Ovary (tissue), 7 donors: ENCODE measurements at regions not wholly inside any gene's neighbourhood (a gene's known extent, or its start where the extent isn't known, plus 50 kb on each side); places are given as distances from the start of the nearest gene placed in this dataset.
"Not testable (repeated sequence)": the region's sequence is repeated elsewhere in the genome, so short reads cannot be mapped to it uniquely, and the experiment has no call there.

ENCODE experiments used
- DNase-seq, 5 donors: peaks; one replicate each; pipeline ENCODE4 v3.0.0-alpha.2; 2019 to 2020
- H3K27ac ChIP-seq, 2 donors: fragments of 200-600 bp; one replicate each; pipeline versions ENCODE4 v1.5.1 to v1.8.0; 2019 to 2022
- H3K27me3 ChIP-seq: fragments of 200-600 bp; one replicate; pipeline ENCODE4 v1.8.0; 2022
- H3K36me3 ChIP-seq: fragments of 200-600 bp; sonication (generic); one replicate; pipeline ENCODE4 v1.5.1; 2019
- H3K4me1 ChIP-seq: one replicate; pipeline ENCODE4 v1.8.1; 2013; ENCODE audit warnings: mild to moderate bottlenecking, moderate library complexity; ENCODE audit not compliant: insufficient read depth
- H3K4me3 ChIP-seq: fragments of 200-600 bp; sonication (generic); one replicate; pipeline ENCODE4 v1.5.1; 2017
- H3K9me3 ChIP-seq, 2 donors: fragments of 200-600 bp in 1 of 2; sonication (generic) in 1 of 2; one replicate each; pipeline versions ENCODE4 v1.5.1 to v1.8.1; 2013 to 2019; ENCODE audit warnings: mild to moderate bottlenecking in 1 of 2, moderate library complexity in 1 of 2
- EP300 ChIP-seq: sonication (generic); formaldehyde crosslinking; IDR thresholded peaks from one replicate; pipeline ENCODE4 v1.6.1; 2017; ENCODE audit warnings: antibody characterized with exemption
- POLR2A ChIP-seq: fragments of 450-650 bp; IDR thresholded peaks from one replicate; pipeline ENCODE4 v1.6.1; 2017; ENCODE audit warnings: antibody characterized with exemption, mild to moderate bottlenecking, moderate library complexity
- WGBS, 3 donors: extraction: QIAGEN DNeasy Blood & Tissue Kit in 1 of 3; methylation state at CpG; one replicate each; pipeline versions ENCODE4 v1.1.5 to v1.1.7; 2013 to 2017; 5-methylcytosine and 5-hydroxymethylcytosine counted together
- intact Hi-C, 4 donors: fragments of 100-400 bp; cut with DNase I; formaldehyde crosslinking; loops; one replicate each; pipeline versions ENCODE4 v1.11.0 to v1.15.1; 2022 to 2023
- TF ChIP-seq, protein P1 (sequence below), 3 donors: fragments of 450-650 bp in 2 of 3; fragments of 200-600 bp in 1 of 3; IDR thresholded peaks; one replicate each; pipeline versions ENCODE4 v1.5.1 to v1.8.0; 2016 to 2022; ENCODE audit warnings: antibody characterized with exemption in 3 of 3, mild to moderate bottlenecking in 1 of 3
- donor health status: DM: no; HTN: no; CAD: no; lungs with moderate emphysema.
- donor health status: DM: no; HTN: no; CAD: no.
- donor health status: Bipolar disorder and iron deficiency.
- donor health status: DM: no; HTN: no; CAD: no.
- donor health status: DM: yes; HTN: yes; CAD: no.

DNA sequence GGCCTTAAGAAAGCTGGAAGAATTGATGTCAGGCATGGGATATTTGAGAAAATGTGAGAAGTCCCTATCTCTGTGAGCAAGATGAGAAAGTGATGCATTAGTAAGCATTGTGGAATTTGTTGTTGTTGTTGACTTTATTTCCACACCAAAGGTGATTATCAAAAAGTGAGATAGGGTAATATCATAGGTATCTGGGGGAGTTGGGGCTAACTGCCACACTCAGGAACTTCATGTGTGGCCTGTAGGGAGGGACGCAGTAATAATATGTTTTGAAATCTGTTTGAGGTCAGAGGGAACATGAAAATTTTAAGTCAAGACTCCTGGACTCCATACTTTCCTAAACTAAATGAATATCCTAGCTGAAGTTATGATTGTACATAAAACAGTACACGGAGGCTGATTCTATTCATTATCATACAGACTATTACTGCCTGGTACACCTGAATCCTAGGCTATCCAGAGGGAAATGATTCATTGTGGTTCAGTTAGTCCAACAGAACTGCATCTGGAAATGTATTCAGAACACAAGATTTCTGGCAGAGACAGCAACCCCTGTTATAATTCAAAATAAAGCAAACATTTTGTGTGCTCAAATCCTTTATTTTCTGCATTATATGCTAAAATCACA lies 304.8 kb downstream of the CPS1 start:
- Histone ChIP-seq H3K36me3 (no peaks in the 10 kb centered on the region), H3K27ac (no peak overlapping the region), H3K9me3 (no peaks in the 10 kb centered on the region), H3K4me1 (no peaks in the 10 kb centered on the region), H3K4me3 (no peak overlapping the region), H3K27me3 (no peaks in the 10 kb centered on the region)
- intact Hi-C loops, result no loop called here
- TF ChIP-seq, protein P1, sequence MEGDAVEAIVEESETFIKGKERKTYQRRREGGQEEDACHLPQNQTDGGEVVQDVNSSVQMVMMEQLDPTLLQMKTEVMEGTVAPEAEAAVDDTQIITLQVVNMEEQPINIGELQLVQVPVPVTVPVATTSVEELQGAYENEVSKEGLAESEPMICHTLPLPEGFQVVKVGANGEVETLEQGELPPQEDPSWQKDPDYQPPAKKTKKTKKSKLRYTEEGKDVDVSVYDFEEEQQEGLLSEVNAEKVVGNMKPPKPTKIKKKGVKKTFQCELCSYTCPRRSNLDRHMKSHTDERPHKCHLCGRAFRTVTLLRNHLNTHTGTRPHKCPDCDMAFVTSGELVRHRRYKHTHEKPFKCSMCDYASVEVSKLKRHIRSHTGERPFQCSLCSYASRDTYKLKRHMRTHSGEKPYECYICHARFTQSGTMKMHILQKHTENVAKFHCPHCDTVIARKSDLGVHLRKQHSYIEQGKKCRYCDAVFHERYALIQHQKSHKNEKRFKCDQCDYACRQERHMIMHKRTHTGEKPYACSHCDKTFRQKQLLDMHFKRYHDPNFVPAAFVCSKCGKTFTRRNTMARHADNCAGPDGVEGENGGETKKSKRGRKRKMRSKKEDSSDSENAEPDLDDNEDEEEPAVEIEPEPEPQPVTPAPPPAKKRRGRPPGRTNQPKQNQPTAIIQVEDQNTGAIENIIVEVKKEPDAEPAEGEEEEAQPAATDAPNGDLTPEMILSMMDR (IDR thresholded peaks at IDR 0.05), result no peak
- no peak for DNase-seq
- 32 to 47% (median 40%) methylated on average over 2 of the region's 2 CpGs for WGBS, 3 donors

DNA sequence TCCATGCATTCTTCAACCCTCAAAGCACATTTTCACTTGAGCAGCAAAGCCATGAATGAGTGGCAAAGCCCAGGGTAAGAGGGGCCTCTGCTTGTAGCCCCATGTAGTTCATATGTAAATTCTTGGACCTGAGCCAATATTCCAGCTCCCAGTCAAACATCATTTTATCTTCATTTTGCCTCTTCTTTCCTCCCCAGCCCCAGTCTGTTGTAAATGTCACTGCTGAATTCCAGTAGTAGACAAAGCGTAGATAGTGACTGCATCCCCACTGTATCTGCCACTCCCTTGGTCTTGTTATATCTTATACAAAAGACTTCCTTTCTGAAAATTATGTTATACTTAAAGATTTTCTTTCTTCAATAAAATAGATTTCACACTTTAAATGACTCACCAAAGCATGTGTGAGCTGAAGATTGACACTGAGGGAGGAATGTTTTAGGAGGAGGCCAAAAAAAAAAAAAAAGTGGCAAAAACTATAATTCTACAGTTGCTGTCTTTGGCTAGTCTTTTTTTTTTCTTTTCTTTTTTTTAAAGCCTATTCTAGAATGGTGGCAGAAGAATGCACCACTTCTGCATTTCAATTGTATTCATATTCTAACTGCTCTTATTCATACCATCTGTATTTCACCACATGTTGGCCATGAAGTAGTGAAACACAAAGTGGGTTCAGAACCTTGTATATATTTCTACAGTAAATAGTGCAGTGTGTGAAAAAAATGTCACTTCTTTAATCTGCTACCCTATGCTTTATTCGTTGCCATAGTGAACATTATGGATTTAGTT lies 306.1 kb downstream of the CPS1 start:
- no peak overlapping the region for H3K27ac ChIP-seq
- H3K36me3 ChIP-seq, result no peaks in the 10 kb centered on the region
- DNase-seq, result no peak
- intact Hi-C loops, result no loop called here
- no peaks in the 10 kb centered on the region for H3K27me3 ChIP-seq
- WGBS, 3 donors, result 76 to 83% (median 77%) methylated on average over 2 of the region's 2 CpGs
- no peaks in the 10 kb centered on the region for H3K9me3 ChIP-seq
- no peak overlapping the region for H3K4me3 ChIP-seq
- no peaks in the 10 kb centered on the region for H3K4me1 ChIP-seq
- TF ChIP-seq POLR2A (no peak), EP300 (no peak)
- TF ChIP-seq, protein P1 (IDR thresholded peaks at IDR 0.05), result no peak

DNA sequence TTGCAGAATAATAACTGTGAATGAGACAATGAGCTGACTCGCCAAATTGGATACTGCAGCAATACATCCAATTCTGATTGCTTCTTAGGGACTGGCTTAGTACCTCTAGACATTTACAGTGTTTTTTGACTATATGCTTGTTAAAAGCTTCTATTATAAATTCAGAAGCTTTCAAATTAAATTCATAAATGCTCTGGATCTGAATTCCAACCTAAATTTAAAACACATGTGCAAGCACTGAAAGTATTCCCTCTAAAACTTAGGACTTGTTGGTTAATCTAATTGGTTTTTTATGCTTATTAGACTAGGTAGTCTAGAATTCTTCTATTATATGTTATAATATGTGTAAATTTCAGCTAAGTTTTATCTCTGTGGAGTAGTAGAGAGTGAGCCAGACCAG lies 306.9 kb downstream of the CPS1 start:
- Histone ChIP-seq H3K4me1 (no peaks in the 10 kb centered on the region), H3K9me3 (no peaks in the 10 kb centered on the region), H3K36me3 (no peaks in the 10 kb centered on the region), H3K27me3 (no peaks in the 10 kb centered on the region), H3K27ac (no peak overlapping the region), H3K4me3 (no peak overlapping the region)
- WGBS, 3 donors, result 57 to 77% (median 72%) methylated on average over 1 of the region's 1 CpG
- no peak for DNase-seq
- intact Hi-C loops, result no loop called here
- TF ChIP-seq, protein P1 (IDR thresholded peaks at IDR 0.05), result no peak
- TF ChIP-seq POLR2A (no peak), EP300 (no peak)

- H3K27me3 ChIP-seq, H3K4me3 ChIP-seq, DNase-seq, intact Hi-C loops, H3K27ac ChIP-seq, H3K36me3 ChIP-seq, H3K4me1 ChIP-seq, H3K9me3 ChIP-seq: not testable (repeated sequence)
- 82 to 92% (median 89%) methylated on average over 3 of the region's 3 CpGs for WGBS, 3 donors
Observed at GRCh38 chr2:210871566-210871965, 315.2 kb downstream of the CPS1 start.

DNA sequence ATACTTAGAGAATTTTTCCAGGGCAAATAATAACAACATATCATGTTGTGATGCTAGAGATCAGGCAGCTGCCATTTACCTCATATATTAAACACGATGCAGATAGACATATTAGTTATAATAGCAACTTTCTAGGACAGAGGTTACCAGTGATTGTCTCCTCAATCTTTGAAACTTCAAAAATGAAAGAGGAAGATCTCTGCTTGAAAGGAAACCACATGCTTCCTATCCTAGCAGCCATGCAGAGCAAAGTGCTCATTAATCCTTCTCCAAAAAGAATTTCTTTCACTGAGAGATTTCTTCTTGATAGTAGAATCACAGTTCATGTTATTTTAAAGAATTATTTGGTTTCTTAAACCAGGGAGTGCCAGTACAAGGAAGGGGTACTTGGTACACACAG lies 317.2 kb downstream of the CPS1 start:
- no peak for DNase-seq
- 52 to 77% (median 76%) methylated on average over 1 of the region's 1 CpG for WGBS, 3 donors
- H3K36me3 ChIP-seq, result no peaks in the 10 kb centered on the region
- H3K27ac ChIP-seq, result no peak overlapping the region
- intact Hi-C loops, result no loop called here
- TF ChIP-seq EP300, result no peak
- TF ChIP-seq POLR2A, result no peak
- TF ChIP-seq, protein P1 (IDR thresholded peaks at IDR 0.05), result no peak
- no peaks in the 10 kb centered on the region for H3K9me3 ChIP-seq
- no peak overlapping the region for H3K4me3 ChIP-seq
- no peaks in the 10 kb centered on the region for H3K4me1 ChIP-seq
- H3K27me3 ChIP-seq, result no peaks in the 10 kb centered on the region
